H9 (cell line): ENCODE measurements at regions not wholly inside any gene's neighbourhood (a gene's known extent, or its start where the extent isn't known, plus 50 kb on each side); places are given as distances from the start of the nearest gene placed in this dataset.

Source experiments
- DNase-seq: peaks from one replicate; pipeline ENCODE4 v3.0.0-alpha.2; 2017
- H2AFZ ChIP-seq: one replicate; pipeline ENCODE4 v1.6.1; 2013; ENCODE audit warnings: mild to moderate bottlenecking, low read length, control low read depth, moderate library complexity
- H2AK5ac ChIP-seq: 2 replicates; pipeline ENCODE4 v1.6.1; 2013; ENCODE audit warnings: low read length, control low read depth, mixed read lengths; ENCODE audit not compliant: insufficient read length
- H2BK120ac ChIP-seq: one replicate; pipeline ENCODE4 v1.6.1; 2013; ENCODE audit warnings: low read depth, mild to moderate bottlenecking, low read length, control low read depth, inconsistent platforms; ENCODE audit not compliant: poor library complexity, severe bottlenecking
- H2BK12ac ChIP-seq: 2 replicates; pipeline ENCODE4 v1.6.1; 2013; ENCODE audit warnings: low read length, control low read depth, mixed read lengths, low read depth; ENCODE audit not compliant: insufficient read length
- H2BK15ac ChIP-seq: 2 replicates; pipeline ENCODE4 v1.6.1; 2013; ENCODE audit warnings: low read depth, low read length, control low read depth
- H2BK20ac ChIP-seq: one replicate; pipeline ENCODE4 v1.6.1; 2013; ENCODE audit warnings: low read depth, mild to moderate bottlenecking, low read length, control low read depth, inconsistent platforms; ENCODE audit not compliant: poor library complexity, severe bottlenecking
- H2BK5ac ChIP-seq: 2 replicates; pipeline ENCODE4 v1.6.1; 2013; ENCODE audit warnings: low read length, control low read depth, mixed read lengths; ENCODE audit not compliant: insufficient read length
- H3K14ac ChIP-seq: 2 replicates; pipeline ENCODE4 v1.6.1; 2013; ENCODE audit warnings: low read length, control low read depth; ENCODE audit not compliant: insufficient read depth
- H3K18ac ChIP-seq: 2 replicates; pipeline ENCODE4 v1.6.1; 2013; ENCODE audit warnings: low read depth, mild to moderate bottlenecking, mixed read lengths, low read length, control low read depth; ENCODE audit not compliant: insufficient read length
- H3K23ac ChIP-seq: 2 replicates; pipeline ENCODE4 v1.6.1; 2013; ENCODE audit warnings: low read length, control low read depth, mixed read lengths, low read depth; ENCODE audit not compliant: insufficient read length
- H3K23me2 ChIP-seq: 2 replicates; pipeline ENCODE4 v1.6.1; 2013; ENCODE audit warnings: low read depth, mild to moderate bottlenecking, mixed read lengths, low read length, control low read depth; ENCODE audit not compliant: insufficient read length, poor library complexity, severe bottlenecking
- H3K27ac ChIP-seq: 2 replicates; pipeline ENCODE4 v1.5.1; 2013; ENCODE audit warnings: low read length, control low read depth, mixed read lengths, low read depth; ENCODE audit not compliant: insufficient read length
- H3K27me3 ChIP-seq: 2 replicates; pipeline ENCODE4 v1.6.1; 2013; ENCODE audit warnings: low read length, control low read depth, inconsistent platforms; ENCODE audit not compliant: insufficient read depth
- H3K4ac ChIP-seq: 2 replicates; pipeline ENCODE4 v1.6.1; 2013; ENCODE audit warnings: low read depth, mild to moderate bottlenecking, control low read depth, inconsistent platforms, low read length, moderate library complexity
- H3K4me1 ChIP-seq: 2 replicates; pipeline ENCODE4 v1.6.1; 2013; ENCODE audit warnings: low read length, control low read depth, inconsistent platforms; ENCODE audit not compliant: insufficient read depth
- H3K4me2 ChIP-seq: 2 replicates; pipeline ENCODE4 v1.6.1; 2013; ENCODE audit warnings: low read length, control low read depth, mixed read lengths; ENCODE audit not compliant: insufficient read length, insufficient read depth
- H3K56ac ChIP-seq: 2 replicates; pipeline ENCODE4 v1.6.1; 2013; ENCODE audit warnings: low read depth, mild to moderate bottlenecking, mixed read lengths, low read length, control low read depth; ENCODE audit not compliant: insufficient read length
- H3K79me1 ChIP-seq: 2 replicates; pipeline ENCODE4 v1.6.1; 2013; ENCODE audit warnings: low read depth, mild to moderate bottlenecking, moderate library complexity, low read length, control low read depth, inconsistent platforms; ENCODE audit not compliant: insufficient read depth, poor library complexity, severe bottlenecking
- H3K79me2 ChIP-seq: 2 replicates; pipeline ENCODE4 v1.6.1; 2013; ENCODE audit warnings: low read length, control low read depth, inconsistent platforms; ENCODE audit not compliant: insufficient read depth
- H3K9ac ChIP-seq: 2 replicates; pipeline ENCODE4 v1.6.1; 2013; ENCODE audit warnings: low read length, control low read depth, mixed read lengths; ENCODE audit not compliant: insufficient read length; ENCODE audit errors: extremely low read depth
- H3K9me3 ChIP-seq: one replicate; pipeline ENCODE4 v1.6.1; 2013; ENCODE audit warnings: low read depth, low read length, inconsistent platforms; ENCODE audit not compliant: control insufficient read depth
- H3T11ph ChIP-seq: one replicate; pipeline ENCODE4 v1.6.1; 2013; ENCODE audit warnings: mild to moderate bottlenecking, low read length, control low read depth, inconsistent platforms
- H4K20me1 ChIP-seq: one replicate; pipeline ENCODE4 v1.6.1; 2013; ENCODE audit not compliant: control insufficient read depth, insufficient read length, insufficient read depth
- H4K5ac ChIP-seq: 2 replicates; pipeline ENCODE4 v1.6.1; 2013; ENCODE audit warnings: low read depth, mild to moderate bottlenecking, mixed read lengths, low read length, control low read depth; ENCODE audit not compliant: insufficient read length
- H4K8ac ChIP-seq: replicated peaks from 2 replicates; pipeline ENCODE4 v1.6.1; 2013; ENCODE audit warnings: low read length, control low read depth, mixed read lengths, low read depth; ENCODE audit not compliant: insufficient read length
- H4K91ac ChIP-seq: 2 replicates; pipeline ENCODE4 v1.6.1; 2013; ENCODE audit warnings: low read depth, mild to moderate bottlenecking, moderate library complexity, mixed read lengths, low read length, control low read depth; ENCODE audit not compliant: insufficient read length
- H3K27ac Mint-ChIP-seq, 3 experiments: 2 replicates in 2 of 3; 3 replicates in 1 of 3; pipeline ENCODE4 v1.8.0; 2020 to 2021; ENCODE audit warnings: mixed read lengths in 3 of 3, mild to moderate bottlenecking in 1 of 3, moderate library complexity in 1 of 3
- H3K27me3 Mint-ChIP-seq: 2 replicates; pipeline ENCODE4 v1.8.0; 2021; ENCODE audit warnings: low read depth, mild to moderate bottlenecking, moderate library complexity, mixed read lengths
- H3K36me3 Mint-ChIP-seq, 3 experiments: 2 replicates in 2 of 3; 3 replicates in 1 of 3; pipeline ENCODE4 v1.8.0; 2020 to 2021; ENCODE audit warnings: low read depth in 3 of 3, mixed read lengths in 3 of 3; ENCODE audit not compliant: insufficient read depth in 1 of 3
- H3K4me1 Mint-ChIP-seq, 2 experiments: 2 replicates each; pipeline ENCODE4 v1.8.0; 2020; ENCODE audit warnings: mixed read lengths in 2 of 2
- H3K4me3 Mint-ChIP-seq, 2 experiments: 2 replicates in 1 of 2; 3 replicates in 1 of 2; pipeline ENCODE4 v1.8.0; 2020 to 2021; ENCODE audit warnings: mild to moderate bottlenecking in 2 of 2, mixed read lengths in 2 of 2, moderate library complexity in 1 of 2
- H3K9me3 Mint-ChIP-seq, 2 experiments: 2 replicates in 1 of 2; 3 replicates in 1 of 2; pipeline ENCODE4 v1.8.0; 2020; ENCODE audit warnings: mild to moderate bottlenecking in 2 of 2, mixed read lengths in 2 of 2, moderate library complexity in 1 of 2
- CTCF ChIP-seq: fragments of 200-600 bp; sonication (generic); conservative IDR thresholded peaks from 3 replicates; pipeline ENCODE4 v1.8.0; 2021; ENCODE audit warnings: antibody characterized with exemption, mild to moderate bottlenecking
- WGBS: extraction: QIAGEN DNeasy Blood & Tissue Kit; methylation state at CpG from one replicate; pipeline ENCODE4 v1.1.7; 2013; ENCODE audit warnings: missing lambda C conversion rate, low lambda C conversion rate, mixed read lengths; ENCODE audit not compliant: insufficient read length; ENCODE audit errors: extremely low coverage; 5-methylcytosine and 5-hydroxymethylcytosine counted together

GRCh38 chr3:178270838-178271237 lies 265.4 kb upstream of the KCNMB2 start:
- H3K23ac ChIP-seq: no peak overlapping the region
- no peak overlapping the region for H2BK5ac ChIP-seq
- no peak overlapping the region for H2AFZ ChIP-seq
- H3K4me1 ChIP-seq: no peaks in the 10 kb centered on the region
- no peak overlapping the region for H3K56ac ChIP-seq
- H4K8ac ChIP-seq: no peak overlapping the region
- H3K4ac ChIP-seq: no peak overlapping the region
- DNase-seq: no peak
- no peak overlapping the region for H4K91ac ChIP-seq
- no peaks in the 10 kb centered on the region for H4K20me1 ChIP-seq
- H3K27me3 ChIP-seq: no peaks in the 10 kb centered on the region
- H3K79me1 ChIP-seq: no peaks in the 10 kb centered on the region
- no peak overlapping the region for H4K5ac ChIP-seq
- no peak overlapping the region for H3K9ac ChIP-seq
- no peak overlapping the region for H2BK120ac ChIP-seq
- no peak overlapping the region for H3T11ph ChIP-seq
- H2AK5ac ChIP-seq: no peak overlapping the region
- no peak overlapping the region for H3K4me3 Mint-ChIP-seq
- WGBS: no CpG with 5 or more reads among the region's 4 CpGs
- no peaks in the 10 kb centered on the region for H3K36me3 Mint-ChIP-seq
- no peak overlapping the region for H3K14ac ChIP-seq
- no peaks in the 10 kb centered on the region for H3K9me3 ChIP-seq
- no peak overlapping the region for H3K27ac ChIP-seq
- peaks cover 6 to 10% of the 10 kb centered on the region in 2 experiments for H3K4me1 Mint-ChIP-seq
- no peak overlapping the region for H3K4me2 ChIP-seq
- H2BK15ac ChIP-seq: no peak overlapping the region
- H3K27me3 Mint-ChIP-seq: no peaks in the 10 kb centered on the region
- H3K79me2 ChIP-seq: no peaks in the 10 kb centered on the region
- H3K27ac Mint-ChIP-seq: no peak overlapping the region
- H3K9me3 Mint-ChIP-seq: no peaks in the 10 kb centered on the region
- no peak overlapping the region for H2BK12ac ChIP-seq
- no peaks in the 10 kb centered on the region for H3K23me2 ChIP-seq
- H2BK20ac ChIP-seq: no peak overlapping the region
- no peak overlapping the region for H3K18ac ChIP-seq
- no peak for TF ChIP-seq CTCF
